Esophagus (tissue), 2 donors: ENCODE measurements at regions not wholly inside any gene's neighbourhood (a gene's known extent, or its start where the extent isn't known, plus 50 kb on each side); places are given as distances from the start of the nearest gene placed in this dataset.

ENCODE experiments used
- H3K27ac ChIP-seq, 2 donors: one replicate each; pipeline ENCODE4 v1.5.1; 2013; ENCODE audit warnings: low read depth in 2 of 2, mild to moderate bottlenecking in 2 of 2, inconsistent platforms in 1 of 2, low read length in 1 of 2, moderate library complexity in 1 of 2
- H3K27me3 ChIP-seq, 2 donors: one replicate each; pipeline ENCODE4 v1.6.1; 2013; ENCODE audit warnings: low read length in 2 of 2, control low read depth in 1 of 2, mild to moderate bottlenecking in 1 of 2; ENCODE audit not compliant: insufficient read depth in 2 of 2, control insufficient read depth in 1 of 2
- H3K36me3 ChIP-seq, 2 donors: one replicate each; pipeline ENCODE4 v1.6.1; 2013; ENCODE audit warnings: low read length in 1 of 2; ENCODE audit not compliant: control insufficient read depth in 2 of 2, insufficient read depth in 2 of 2
- H3K4me1 ChIP-seq, 2 donors: one replicate each; pipeline ENCODE4 v1.6.1; 2013; ENCODE audit warnings: low read length in 1 of 2; ENCODE audit not compliant: control insufficient read depth in 2 of 2, insufficient read depth in 2 of 2
- H3K4me3 ChIP-seq, 2 donors: one replicate each; pipeline ENCODE4 v1.5.1; 2013; ENCODE audit warnings: low read length in 2 of 2, mild to moderate bottlenecking in 2 of 2, low read depth in 1 of 2, moderate library complexity in 1 of 2
- H3K9me3 ChIP-seq, 2 donors: one replicate each; pipeline ENCODE4 v1.6.1; 2013; ENCODE audit warnings: mild to moderate bottlenecking in 2 of 2, low read depth in 1 of 2, low read length in 1 of 2, moderate library complexity in 1 of 2; ENCODE audit not compliant: control insufficient read depth in 2 of 2, insufficient read depth in 1 of 2
- WGBS, 2 donors: extraction: QIAGEN DNeasy Blood & Tissue Kit; methylation state at CpG; one replicate each; pipeline ENCODE4 v1.1.7; 2013; 5-methylcytosine and 5-hydroxymethylcytosine counted together
- donor health status: healthy with polysubstance abuse.
- donor health status: Bipolar disorder and iron deficiency.

DNA sequence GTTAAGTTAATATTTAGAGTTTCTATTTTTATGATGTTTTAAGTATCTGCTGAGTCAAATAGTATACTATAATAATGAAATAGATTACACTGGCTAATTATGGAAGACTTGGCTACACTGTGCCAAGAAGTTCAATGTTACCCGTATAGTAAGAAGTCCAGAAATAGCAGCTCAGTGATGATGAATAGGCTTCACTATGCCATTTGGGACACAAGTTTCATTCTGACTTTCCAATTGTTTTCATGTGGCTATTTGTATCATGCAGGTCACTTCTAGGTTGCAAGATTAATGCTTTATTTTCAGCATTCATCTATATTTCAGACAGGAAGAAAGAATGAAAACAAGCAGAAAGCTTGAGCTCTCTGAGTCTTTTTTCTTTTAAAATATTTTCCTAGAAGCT is 194.5 kb upstream of the RIOK2 start:
- 60 to 76% methylated on average over 1 of the region's 1 CpG for WGBS, 2 donors
- H3K27ac ChIP-seq: no peak overlapping the region
- no peaks in the 10 kb centered on the region for H3K27me3 ChIP-seq
- H3K9me3 ChIP-seq: no peaks in the 10 kb centered on the region
- H3K4me3 ChIP-seq: no peak overlapping the region
- H3K4me1 ChIP-seq: no peaks in the 10 kb centered on the region
- H3K36me3 ChIP-seq: no peaks in the 10 kb centered on the region

DNA sequence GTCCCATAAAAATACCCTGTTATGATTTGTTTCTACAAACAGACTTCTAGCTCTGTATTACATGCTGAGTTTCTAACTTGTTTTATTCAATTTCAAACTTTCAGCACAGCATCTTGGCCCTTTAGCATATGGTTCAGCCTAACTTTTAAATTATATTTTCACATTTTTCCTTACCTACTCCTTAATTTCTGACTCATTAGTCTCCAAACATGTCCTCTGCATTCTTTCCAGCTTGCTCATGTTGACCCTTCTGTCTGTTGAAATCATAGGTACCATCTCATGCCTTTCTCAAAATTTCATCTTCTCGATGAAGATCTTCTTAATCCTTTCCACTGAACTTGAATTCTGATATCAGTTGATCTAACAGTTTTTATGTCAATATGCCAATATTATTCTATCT is 200.9 kb upstream of the RIOK2 start:
- 88 to 89% methylated on average over 1 of the region's 1 CpG for WGBS, 2 donors
- Histone ChIP-seq H3K27ac (no peak overlapping the region), H3K27me3 (no peaks in the 10 kb centered on the region), H3K9me3 (no peaks in the 10 kb centered on the region), H3K4me1 (no peaks in the 10 kb centered on the region), H3K36me3 (no peaks in the 10 kb centered on the region), H3K4me3 (no peak overlapping the region)

DNA sequence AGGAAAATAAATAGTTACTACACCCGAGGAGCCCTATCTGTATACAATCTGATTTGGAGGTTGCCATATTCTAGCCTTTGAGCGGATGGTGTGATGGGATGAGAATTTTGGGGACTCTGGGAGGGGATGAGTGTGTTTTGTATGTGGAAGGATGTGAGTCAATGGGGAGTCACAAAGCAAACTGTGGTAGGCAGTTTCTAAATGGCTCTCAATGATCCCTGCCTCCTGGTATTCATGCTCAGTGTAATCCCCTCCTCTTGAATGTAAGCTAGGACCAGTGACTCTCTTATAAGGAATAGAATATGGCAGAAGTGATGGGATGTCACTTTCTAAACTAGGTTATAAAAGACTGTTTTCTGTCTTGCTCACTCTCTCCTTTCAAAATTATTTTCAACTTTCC is 205.7 kb upstream of the RIOK2 start:
- H3K27me3 ChIP-seq: no peaks in the 10 kb centered on the region
- no peaks in the 10 kb centered on the region for H3K4me1 ChIP-seq
- 82 to 93% methylated on average over 2 of the region's 2 CpGs for WGBS, 2 donors
- no peaks in the 10 kb centered on the region for H3K36me3 ChIP-seq
- H3K4me3 ChIP-seq: no peak overlapping the region
- peaks cover 0 to 2% of the 10 kb centered on the region in 2 donors for H3K9me3 ChIP-seq
- no peak overlapping the region for H3K27ac ChIP-seq

DNA sequence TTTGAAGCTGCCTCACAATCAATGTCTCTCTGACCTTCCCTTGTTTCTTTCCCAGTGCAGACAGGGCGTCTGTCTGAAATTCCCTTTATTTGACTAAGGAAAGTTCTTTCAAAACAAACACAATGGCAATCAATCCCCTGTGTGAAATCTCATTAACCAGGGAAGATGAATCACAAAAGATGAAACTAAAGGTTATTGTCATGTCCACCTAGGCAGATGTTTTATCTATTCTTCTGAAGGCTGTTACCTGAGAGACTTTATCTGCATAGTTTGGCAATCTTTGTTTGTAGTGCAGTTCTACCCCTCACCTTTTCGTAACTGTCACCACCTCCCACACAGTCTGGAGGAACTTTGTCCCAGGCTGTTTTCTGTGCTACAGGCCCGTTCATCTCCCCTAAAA is 217.5 kb upstream of the RIOK2 start:
- no peaks in the 10 kb centered on the region for H3K9me3 ChIP-seq
- no peaks in the 10 kb centered on the region for H3K27me3 ChIP-seq
- H3K27ac ChIP-seq: no peak overlapping the region
- WGBS, 2 donors: 49 to 65% methylated on average over 3 of the region's 3 CpGs
- H3K36me3 ChIP-seq: no peaks in the 10 kb centered on the region
- H3K4me3 ChIP-seq: no peak overlapping the region
- no peaks in the 10 kb centered on the region for H3K4me1 ChIP-seq

DNA sequence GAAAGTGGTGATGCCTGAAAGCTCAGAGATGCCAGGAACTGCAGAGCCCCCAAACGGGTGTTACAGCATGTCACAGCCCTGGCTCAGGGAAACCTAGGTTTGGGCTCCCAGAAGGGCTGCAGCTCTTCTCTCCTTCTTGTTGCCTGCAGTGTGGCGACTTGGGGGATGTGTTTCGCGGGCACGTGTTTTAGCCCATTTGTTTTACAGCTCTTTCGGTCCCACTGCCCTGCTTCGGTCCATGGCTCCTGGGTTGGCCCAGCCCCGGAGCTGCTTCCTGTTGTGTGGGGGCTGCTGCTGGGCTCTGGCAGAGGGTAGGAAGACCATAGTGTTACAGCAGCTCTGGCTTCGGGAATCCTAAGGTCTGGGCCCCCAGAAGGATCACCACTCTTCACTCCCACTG is 222.9 kb upstream of the RIOK2 start:
- peaks cover 0 to 9% of the 10 kb centered on the region in 2 donors for H3K9me3 ChIP-seq
- no peaks in the 10 kb centered on the region for H3K27me3 ChIP-seq
- H3K36me3 ChIP-seq: no peaks in the 10 kb centered on the region
- H3K27ac ChIP-seq: no peak overlapping the region
- H3K4me3 ChIP-seq: no peak overlapping the region
- WGBS, 2 donors: 97 to 98% methylated on average over 9 of the region's 9 CpGs
- H3K4me1 ChIP-seq: no peaks in the 10 kb centered on the region

DNA sequence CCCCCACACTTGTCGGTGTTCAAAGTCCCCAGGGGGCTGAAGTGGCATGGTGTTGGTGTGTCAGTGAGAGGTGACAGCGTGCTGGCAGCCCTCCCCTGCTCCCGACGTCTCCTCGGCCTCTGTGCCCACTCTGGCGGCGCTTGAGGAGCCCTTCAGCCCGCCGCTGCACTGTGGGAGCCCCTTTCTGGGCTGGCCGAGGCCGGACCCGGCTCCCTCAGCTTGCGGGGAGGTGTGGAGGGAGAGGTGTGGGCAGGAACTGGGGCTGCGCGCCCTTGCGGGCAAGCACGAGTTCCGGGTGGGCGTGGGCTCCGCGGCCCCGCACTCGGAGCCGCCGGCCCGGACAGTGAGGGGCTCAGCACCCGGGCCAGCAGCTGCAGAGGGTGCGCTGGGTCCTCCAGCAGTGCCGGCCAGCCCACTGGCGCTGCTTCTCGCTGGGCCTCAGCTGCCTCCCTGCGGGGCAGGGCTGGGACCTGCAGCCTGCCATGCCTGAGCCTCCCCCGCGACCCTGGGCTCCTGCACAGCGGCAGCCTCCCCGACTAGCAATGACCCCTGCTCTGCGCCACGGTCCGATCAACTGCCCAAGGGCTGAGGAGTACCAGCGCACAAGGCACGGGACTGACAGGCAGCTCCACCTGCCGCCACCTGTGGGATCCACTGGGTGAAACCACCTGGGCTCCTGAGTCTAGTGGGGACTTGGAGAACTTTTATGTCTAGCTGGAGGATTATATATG is 224.1 kb upstream of the RIOK2 start:
- H3K9me3 ChIP-seq: peaks cover 0 to 9% of the 10 kb centered on the region in 2 donors
- H3K27me3 ChIP-seq: no peaks in the 10 kb centered on the region
- no peaks in the 10 kb centered on the region for H3K36me3 ChIP-seq
- WGBS, 2 donors: 95 to 97% methylated on average over 39 to 42 of the region's 42 CpGs
- no peak overlapping the region for H3K4me3 ChIP-seq
- H3K27ac ChIP-seq: no peak overlapping the region
- H3K4me1 ChIP-seq: no peaks in the 10 kb centered on the region

DNA sequence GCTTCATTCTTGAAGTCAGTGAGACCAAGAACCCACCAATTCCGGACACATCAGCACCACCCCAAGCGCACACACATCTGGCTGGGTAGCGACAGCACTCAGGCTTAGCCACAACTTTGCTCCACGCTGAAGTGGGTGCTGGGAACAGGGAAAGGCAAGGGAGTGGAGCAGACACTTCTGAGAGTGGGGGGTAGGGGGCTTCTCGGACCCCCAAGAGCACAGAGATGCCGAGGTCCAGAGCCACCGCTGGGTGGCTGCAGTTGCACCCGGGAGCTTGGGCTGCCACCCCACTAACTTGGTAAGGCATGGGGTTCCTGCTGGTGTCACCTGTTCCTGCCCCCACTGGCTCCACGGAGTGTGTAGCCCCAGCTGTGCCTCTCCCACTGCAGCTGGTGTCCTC is 225.3 kb upstream of the RIOK2 start:
- no peaks in the 10 kb centered on the region for H3K36me3 ChIP-seq
- WGBS, 2 donors: 83 to 85% methylated on average over 9 of the region's 9 CpGs
- H3K4me3 ChIP-seq: no peak overlapping the region
- H3K9me3 ChIP-seq: peaks cover 0 to 9% of the 10 kb centered on the region in 2 donors
- no peaks in the 10 kb centered on the region for H3K4me1 ChIP-seq
- no peaks in the 10 kb centered on the region for H3K27me3 ChIP-seq
- H3K27ac ChIP-seq: no peak overlapping the region

DNA sequence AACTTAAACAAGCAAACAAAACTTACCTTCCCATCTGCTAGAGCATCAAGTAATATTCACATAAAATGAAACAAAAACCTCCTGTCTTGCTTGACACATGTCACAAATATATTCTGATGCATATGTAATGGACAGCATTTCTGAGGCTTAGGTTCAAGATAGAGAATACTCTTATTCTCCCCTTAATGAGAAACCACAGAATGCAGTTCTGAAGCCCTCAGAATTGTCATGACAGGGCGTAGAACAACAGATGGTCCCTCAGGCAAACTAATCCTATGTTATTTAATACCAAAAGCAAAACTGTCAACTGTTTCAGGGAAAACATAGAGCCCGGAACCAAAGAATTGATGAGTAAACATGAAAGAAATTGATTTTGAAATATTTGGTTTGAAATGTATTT is 229.9 kb upstream of the RIOK2 start:
- 74 to 84% methylated on average over 2 of the region's 2 CpGs for WGBS, 2 donors
- H3K9me3 ChIP-seq: no peaks in the 10 kb centered on the region

DNA sequence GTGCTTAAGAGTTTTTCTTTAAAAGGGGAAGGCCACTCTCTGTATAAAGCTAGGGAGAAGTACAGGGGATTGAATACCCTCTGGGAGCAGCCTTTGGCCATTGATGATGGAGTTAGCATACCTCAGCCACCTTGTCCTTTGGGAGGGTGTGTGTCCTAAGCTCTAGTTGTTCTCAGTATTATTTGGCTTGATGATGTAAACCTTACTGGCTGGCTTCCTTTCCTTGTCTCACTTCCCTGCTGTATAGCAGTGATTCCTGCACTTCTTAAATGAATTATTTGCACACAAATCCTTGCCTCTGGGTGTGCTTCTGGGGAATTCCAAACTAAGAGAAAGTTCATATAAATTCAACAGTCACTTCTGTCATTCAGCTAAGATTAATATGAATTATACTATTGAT is 234.9 kb upstream of the RIOK2 start:
- H3K4me3 ChIP-seq: no peak overlapping the region
- no peaks in the 10 kb centered on the region for H3K9me3 ChIP-seq
- H3K36me3 ChIP-seq: no peaks in the 10 kb centered on the region
- H3K27me3 ChIP-seq: no peaks in the 10 kb centered on the region
- H3K27ac ChIP-seq: no peak overlapping the region
- H3K4me1 ChIP-seq: no peaks in the 10 kb centered on the region

More for the DNA sequence above, 229.9 kb upstream of the RIOK2 start:
- H3K4me1 ChIP-seq: no peaks in the 10 kb centered on the region
- no peaks in the 10 kb centered on the region for H3K27me3 ChIP-seq
- H3K27ac ChIP-seq: no peak overlapping the region
- no peaks in the 10 kb centered on the region for H3K36me3 ChIP-seq
- H3K4me3 ChIP-seq: no peak overlapping the region

DNA sequence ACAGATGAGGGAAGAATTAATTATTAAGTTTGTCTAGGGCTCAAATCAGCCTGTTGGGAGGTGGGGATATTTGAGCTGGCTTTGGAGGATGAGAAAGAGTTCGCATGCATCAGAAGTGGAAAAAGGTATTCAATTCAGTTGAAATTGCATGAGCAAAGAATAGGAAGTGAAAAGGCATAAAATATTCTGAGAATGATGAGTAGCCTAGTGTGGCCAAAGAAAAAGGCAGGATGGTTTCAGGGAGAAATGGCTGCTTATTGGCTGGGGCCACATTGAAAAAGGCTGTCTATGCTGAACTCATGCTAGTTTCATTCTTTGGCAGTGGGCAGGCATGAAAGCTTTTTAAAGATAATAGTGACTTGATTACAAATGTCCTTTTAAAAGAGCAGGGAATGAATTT is 235.4 kb upstream of the RIOK2 start:
- WGBS, 2 donors: 29 to 36% methylated on average over 1 of the region's 1 CpG
- H3K4me1 ChIP-seq: no peaks in the 10 kb centered on the region
- no peaks in the 10 kb centered on the region for H3K9me3 ChIP-seq
- no peaks in the 10 kb centered on the region for H3K27me3 ChIP-seq
- H3K36me3 ChIP-seq: no peaks in the 10 kb centered on the region
- H3K4me3 ChIP-seq: no peak overlapping the region
- H3K27ac ChIP-seq: no peak overlapping the region
